ENCODE measurements at regions not wholly inside any gene's neighbourhood (a gene's known extent, or its start where the extent isn't known, plus 50 kb on each side); places are given as distances from the start of the nearest gene placed in this dataset.

DNA sequence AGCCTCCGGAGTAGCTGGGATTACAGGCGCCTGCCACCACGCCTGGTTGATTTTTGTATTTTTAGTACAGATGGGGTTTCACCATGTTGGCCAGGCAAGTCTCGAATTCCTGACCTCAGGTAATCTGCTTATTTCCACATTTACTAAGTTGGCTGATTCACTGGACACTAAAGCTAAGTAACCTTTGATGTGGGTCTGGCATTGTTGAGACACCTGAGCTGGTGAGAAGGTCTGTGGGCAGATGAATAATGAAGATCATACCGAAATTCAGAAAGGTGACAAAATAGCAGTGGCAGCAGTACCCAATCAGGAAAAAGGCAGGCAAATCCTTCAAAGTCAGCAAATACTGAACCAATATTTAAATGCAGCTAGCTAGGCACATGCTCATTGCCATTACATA, 210.6 kb upstream of the ZNF608 start:
- Histone ChIP-seq H3K79me2 (ENCODE audit: low read length) (no peaks in the 10 kb centered on the region), H3K9me2 (replicated peaks; ENCODE audit: low read length) (no peaks in the 10 kb centered on the region), H3K36me3 (ENCODE audit: low read depth, low read length) (no peaks in the 10 kb centered on the region), H3K4me1 (ENCODE audit: insufficient read depth, low read length) (no peaks in the 10 kb centered on the region), H3K9me3 (ENCODE audit: low read length) (no peaks in the 10 kb centered on the region), H3F3A (ENCODE audit: low read length, unreplicated experiment) (no peaks in the 10 kb centered on the region), H3K4me3 (ENCODE audit: low read length) (no peak overlapping the region), H2AFZ (ENCODE audit: low read length) (no peak overlapping the region), H3K27ac (ENCODE audit: low read length) (no peak overlapping the region), H3K9ac (ENCODE audit: low read length) (no peak overlapping the region), H3K27me3 (ENCODE audit: low read length) (no peaks in the 10 kb centered on the region), H4K20me1 (ENCODE audit: low read length) (no peaks in the 10 kb centered on the region), H3K4me2 (ENCODE audit: low read length) (no peak overlapping the region)
- no peak for ATAC-seq
- no TSS peak for BruUV-seq (replicated peaks)
- intact Hi-C loops (cut with micrococcal nuclease), result no loop called here
- ChIA-PET CTCF (no interaction called here), POLR2A (ENCODE audit: unreplicated experiment) (interaction anchor here (0.5 kb wide), 1 partner anchor 95 kb away, joined by 4 read pairs; no protein-coding TSS in a partner anchor)
- no peak for DNase-seq
- TF ChIP-seq EZH2 (IDR thresholded peaks at IDR 0.05; ENCODE audit: low read length, unreplicated experiment) (no peak), EZH2phosphoT487 (IDR thresholded peaks at IDR 0.05; ENCODE audit: borderline replicate concordance, low read length) (no peak)
- TF ChIP-seq, protein P1, sequence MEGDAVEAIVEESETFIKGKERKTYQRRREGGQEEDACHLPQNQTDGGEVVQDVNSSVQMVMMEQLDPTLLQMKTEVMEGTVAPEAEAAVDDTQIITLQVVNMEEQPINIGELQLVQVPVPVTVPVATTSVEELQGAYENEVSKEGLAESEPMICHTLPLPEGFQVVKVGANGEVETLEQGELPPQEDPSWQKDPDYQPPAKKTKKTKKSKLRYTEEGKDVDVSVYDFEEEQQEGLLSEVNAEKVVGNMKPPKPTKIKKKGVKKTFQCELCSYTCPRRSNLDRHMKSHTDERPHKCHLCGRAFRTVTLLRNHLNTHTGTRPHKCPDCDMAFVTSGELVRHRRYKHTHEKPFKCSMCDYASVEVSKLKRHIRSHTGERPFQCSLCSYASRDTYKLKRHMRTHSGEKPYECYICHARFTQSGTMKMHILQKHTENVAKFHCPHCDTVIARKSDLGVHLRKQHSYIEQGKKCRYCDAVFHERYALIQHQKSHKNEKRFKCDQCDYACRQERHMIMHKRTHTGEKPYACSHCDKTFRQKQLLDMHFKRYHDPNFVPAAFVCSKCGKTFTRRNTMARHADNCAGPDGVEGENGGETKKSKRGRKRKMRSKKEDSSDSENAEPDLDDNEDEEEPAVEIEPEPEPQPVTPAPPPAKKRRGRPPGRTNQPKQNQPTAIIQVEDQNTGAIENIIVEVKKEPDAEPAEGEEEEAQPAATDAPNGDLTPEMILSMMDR (conservative IDR thresholded peaks at IDR 0.05; ENCODE audit: low read depth, low read length), result no peak

DNA sequence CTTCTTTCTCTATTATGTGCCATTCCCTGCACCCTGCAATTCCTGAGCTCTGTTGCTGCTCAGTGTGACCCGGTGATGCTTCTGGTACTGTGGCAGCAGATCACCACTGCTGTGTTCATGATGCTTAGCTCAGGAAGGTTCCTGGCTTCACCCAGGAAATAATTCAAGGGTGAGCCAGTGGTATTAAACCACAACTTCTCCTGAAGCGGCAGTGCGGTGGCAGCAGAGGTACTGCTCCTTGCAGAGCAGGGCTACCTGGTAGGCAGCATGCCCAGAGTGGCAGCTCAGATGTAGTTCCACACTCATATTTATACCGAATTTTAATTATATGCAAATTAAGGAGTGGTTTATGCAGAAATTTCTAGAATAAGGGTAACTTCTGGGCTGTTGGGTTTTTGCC, 213.8 kb upstream of the ZNF608 start:
- intact Hi-C loops (cut with micrococcal nuclease), result no loop called here
- H3K4me2 ChIP-seq (ENCODE audit: low read length), result no peak overlapping the region
- no peak overlapping the region for H3K4me3 ChIP-seq (ENCODE audit: low read length)
- DNase-seq (peak; percentile 37), ATAC-seq (no peak; the same call in 1 of the 2 replicates)
- no peak overlapping the region for H3K27ac ChIP-seq (ENCODE audit: low read length)
- ChIA-PET POLR2A (ENCODE audit: unreplicated experiment) (no interaction called here), CTCF (no interaction called here)
- BruUV-seq (replicated peaks), result no TSS peak
- H3K4me1 ChIP-seq (ENCODE audit: insufficient read depth, low read length), result peaks cover 3% of the 10 kb centered on the region; the same call in 1 of the 2 replicates
- H3K36me3 ChIP-seq (ENCODE audit: low read depth, low read length), result no peaks in the 10 kb centered on the region
- no peaks in the 10 kb centered on the region for H3F3A ChIP-seq (ENCODE audit: low read length, unreplicated experiment)
- H3K9me3 ChIP-seq (ENCODE audit: low read length), result no peaks in the 10 kb centered on the region
- H2AFZ ChIP-seq (ENCODE audit: low read length), result no peak overlapping the region
- H3K27me3 ChIP-seq (ENCODE audit: low read length), result no peaks in the 10 kb centered on the region
- no peaks in the 10 kb centered on the region for H4K20me1 ChIP-seq (ENCODE audit: low read length)
- no peaks in the 10 kb centered on the region for H3K79me2 ChIP-seq (ENCODE audit: low read length)
- TF ChIP-seq EZH2phosphoT487 (IDR thresholded peaks at IDR 0.05; ENCODE audit: borderline replicate concordance, low read length), result no peak
- no peak for TF ChIP-seq EZH2 (IDR thresholded peaks at IDR 0.05; ENCODE audit: low read length, unreplicated experiment)
- TF ChIP-seq, protein P1 (conservative IDR thresholded peaks at IDR 0.05; ENCODE audit: low read depth, low read length), result no peak
- H3K9ac ChIP-seq (ENCODE audit: low read length), result no peak overlapping the region
- H3K9me2 ChIP-seq (replicated peaks; ENCODE audit: low read length), result no peaks in the 10 kb centered on the region

DNA sequence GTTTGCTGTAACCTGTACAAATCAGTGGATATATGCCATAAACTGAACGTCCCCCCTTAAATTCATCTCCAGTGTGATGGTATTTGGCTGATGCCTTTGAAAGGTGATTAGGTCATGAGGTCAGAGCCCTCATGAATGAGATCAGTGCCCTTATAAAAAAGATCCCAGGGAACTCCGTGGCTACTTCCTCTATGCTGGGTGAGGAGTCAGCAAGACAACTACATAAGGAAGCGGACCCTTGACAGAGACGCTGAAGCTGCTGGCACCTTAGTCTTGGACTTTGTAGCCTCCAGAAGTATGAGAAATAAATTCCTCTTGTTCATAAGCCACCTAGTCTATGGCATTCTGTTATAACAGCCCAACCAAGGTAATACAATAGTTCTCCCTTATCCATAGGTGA, 215.1 kb upstream of the ZNF608 start:
- ChIA-PET CTCF (no interaction called here), POLR2A (ENCODE audit: unreplicated experiment) (no interaction called here)
- ATAC-seq (no peak), DNase-seq (no peak)
- H3F3A ChIP-seq (ENCODE audit: low read length, unreplicated experiment), result no peaks in the 10 kb centered on the region
- peaks cover 3% of the 10 kb centered on the region; the same call in 1 of the 2 replicates for H3K4me1 ChIP-seq (ENCODE audit: insufficient read depth, low read length)
- no peak overlapping the region for H3K9ac ChIP-seq (ENCODE audit: low read length)
- no peak overlapping the region for H3K4me3 ChIP-seq (ENCODE audit: low read length)
- H3K27ac ChIP-seq (ENCODE audit: low read length), result no peak overlapping the region
- no peak overlapping the region for H3K4me2 ChIP-seq (ENCODE audit: low read length)
- H3K36me3 ChIP-seq (ENCODE audit: low read depth, low read length), result no peaks in the 10 kb centered on the region
- no TSS peak for BruUV-seq (replicated peaks)
- H3K79me2 ChIP-seq (ENCODE audit: low read length), result no peaks in the 10 kb centered on the region
- no peaks in the 10 kb centered on the region for H3K9me3 ChIP-seq (ENCODE audit: low read length)
- H3K9me2 ChIP-seq (replicated peaks; ENCODE audit: low read length), result no peaks in the 10 kb centered on the region
- no peaks in the 10 kb centered on the region for H3K27me3 ChIP-seq (ENCODE audit: low read length)
- intact Hi-C loops (cut with micrococcal nuclease), result no loop called here
- H2AFZ ChIP-seq (ENCODE audit: low read length), result no peak overlapping the region
- TF ChIP-seq EZH2 (IDR thresholded peaks at IDR 0.05; ENCODE audit: low read length, unreplicated experiment), result no peak
- TF ChIP-seq, protein P1 (conservative IDR thresholded peaks at IDR 0.05; ENCODE audit: low read depth, low read length), result no peak
- no peak for TF ChIP-seq EZH2phosphoT487 (IDR thresholded peaks at IDR 0.05; ENCODE audit: borderline replicate concordance, low read length)
- no peaks in the 10 kb centered on the region for H4K20me1 ChIP-seq (ENCODE audit: low read length)
